Stimulated activated naive CD8-positive, alpha-beta T cell treated with anti-CD3 and anti-CD28 coated beads, Interleukin-15, amount 100 ng/mL, for 72 hours (primary cell): ENCODE measurements at regions not wholly inside any gene's neighbourhood (a gene's known extent, or its start where the extent isn't known, plus 50 kb on each side); places are given as distances from the start of the nearest gene placed in this dataset.
"Not testable (repeated sequence)": the region's sequence is repeated elsewhere in the genome, so short reads cannot be mapped to it uniquely, and the experiment has no call there.

Experiments used
- ATAC-seq: fragments of 150-1000 bp; cut with Tn5 transposase; 2 replicates; pipeline ENCODE4 v1.10.0; 2021; ENCODE audit warnings: mild to moderate bottlenecking, moderate library complexity
- DNase-seq, 2 donors: peaks; one replicate each; pipeline ENCODE4 v3.0.0; 2021 to 2022
- H3K27ac Mint-ChIP-seq, 2 donors: one replicate each; pipeline ENCODE4 v1.8.0; 2022; ENCODE audit warnings: mild to moderate bottlenecking in 2 of 2, mixed read lengths in 2 of 2, moderate library complexity in 2 of 2
- H3K27me3 Mint-ChIP-seq: one replicate; pipeline ENCODE4 v1.8.0; 2022; ENCODE audit warnings: mixed read lengths
- H3K4me1 Mint-ChIP-seq: one replicate; pipeline ENCODE4 v1.8.0; 2022; ENCODE audit warnings: mild to moderate bottlenecking, mixed read lengths
- H3K4me3 Mint-ChIP-seq, 2 donors: one replicate each; pipeline ENCODE4 v1.8.0; 2022; ENCODE audit warnings: mild to moderate bottlenecking in 2 of 2, mixed read lengths in 2 of 2, moderate library complexity in 1 of 2
- H3K9me3 Mint-ChIP-seq, 2 donors: one replicate each; pipeline ENCODE4 v1.8.0; 2022; ENCODE audit warnings: mixed read lengths in 2 of 2

- H3K27ac Mint-ChIP-seq, H3K4me1 Mint-ChIP-seq, DNase-seq, ATAC-seq, H3K27me3 Mint-ChIP-seq, H3K4me3 Mint-ChIP-seq: not testable (repeated sequence)
- peaks cover 8 to 17% of the 10 kb centered on the region in 2 donors for H3K9me3 Mint-ChIP-seq
Measured at GRCh38 chrX:77390365-77390764, 56.8 kb upstream of the FGF16 start.

GRCh38 chrX:77396781-77397180 lies 50.4 kb upstream of the FGF16 start:
- DNase-seq, result no peak
- no peaks in the 10 kb centered on the region for H3K4me1 Mint-ChIP-seq

More at GRCh38 chrX:77396781-77397180, 50.4 kb upstream of the FGF16 start:
- no peak for ATAC-seq
- Mint-ChIP-seq H3K9me3 (peaks cover 5 to 13% of the 10 kb centered on the region in 2 donors), H3K4me3 (no peak overlapping the region), H3K27me3 (no peaks in the 10 kb centered on the region), H3K27ac (no peak overlapping the region)
